GM12878 (cell line): ENCODE measurements at regions not wholly inside any gene's neighbourhood (a gene's known extent, or its start where the extent isn't known, plus 50 kb on each side); places are given as distances from the start of the nearest gene placed in this dataset.

Source experiments
- BCLAF1 ChIP-seq: fragments of 450-650 bp; IDR thresholded peaks from 2 replicates; pipeline ENCODE4 v1.6.1; 2017; ENCODE audit warnings: antibody characterized with exemption, mild to moderate bottlenecking, moderate library complexity
- CTCF ChIP-seq, 3 experiments: IDR thresholded peaks in 2 of 3; conservative IDR thresholded peaks in 1 of 3; 2 replicates each; pipeline ENCODE4 v1.5.1; 2011; ENCODE audit warnings: low read depth in 3 of 3, low read length in 3 of 3, mild to moderate bottlenecking in 3 of 3, control low read depth in 2 of 3, moderate library complexity in 2 of 3, inconsistent platforms in 1 of 3, mixed read lengths in 1 of 3; ENCODE audit not compliant: control insufficient read depth in 2 of 3, insufficient read depth in 1 of 3; ENCODE audit errors: extremely low read depth in 1 of 3
- E2F4 ChIP-seq: IDR thresholded peaks from 2 replicates; pipeline ENCODE4 v1.6.1; 2012; ENCODE audit warnings: low read depth, low read length, improper control_type of control experiment
- GABPA ChIP-seq: IDR thresholded peaks from 2 replicates; pipeline ENCODE4 v1.6.1; 2014; ENCODE audit warnings: antibody characterized with exemption, low read depth, mild to moderate bottlenecking, inconsistent platforms
- RB1 ChIP-seq: fragments of 450-650 bp; formaldehyde crosslinking; IDR thresholded peaks from 2 replicates; pipeline ENCODE4 v1.6.1; 2017; ENCODE audit warnings: mild to moderate bottlenecking, borderline replicate concordance
- RFX5 ChIP-seq: IDR thresholded peaks from 2 replicates; pipeline ENCODE4 v1.6.1; 2011; ENCODE audit warnings: low read depth, low read length, improper control_type of control experiment
- TAF1 ChIP-seq: IDR thresholded peaks from 2 replicates; pipeline ENCODE4 v1.6.1; 2011; ENCODE audit warnings: mild to moderate bottlenecking, low read depth, low read length, borderline replicate concordance

- TF ChIP-seq RB1 (no peak), CTCF (IDR thresholded peaks at IDR 0.05 in 2 of 3, conservative IDR thresholded peaks at IDR 0.05 in 1 of 3; ENCODE audit: control insufficient read depth in 2 of 3, extremely low read depth in 1 of 3, insufficient read depth in 1 of 3, low read depth in 3 of 3, low read length in 3 of 3) (no peak), GABPA (no peak), E2F4 (no peak), RFX5 (no peak), TAF1 (no peak), BCLAF1 (no peak)
These were observed 469.4 kb downstream of the INSC start for GRCh38 chr11:15584158-15584557.
